IPS-NIHi7 (cell line): ENCODE measurements at regions not wholly inside any gene's neighbourhood (a gene's known extent, or its start where the extent isn't known, plus 50 kb on each side); places are given as distances from the start of the nearest gene placed in this dataset.
"Not testable (repeated sequence)": the region's sequence is repeated elsewhere in the genome, so short reads cannot be mapped to it uniquely, and the experiment has no call there.

Experiments
- DNase-seq: peaks from one replicate; pipeline ENCODE4 v3.0.0; 2012; ENCODE audit warnings: mixed read lengths; ENCODE audit errors: extremely low spot score

DNA sequence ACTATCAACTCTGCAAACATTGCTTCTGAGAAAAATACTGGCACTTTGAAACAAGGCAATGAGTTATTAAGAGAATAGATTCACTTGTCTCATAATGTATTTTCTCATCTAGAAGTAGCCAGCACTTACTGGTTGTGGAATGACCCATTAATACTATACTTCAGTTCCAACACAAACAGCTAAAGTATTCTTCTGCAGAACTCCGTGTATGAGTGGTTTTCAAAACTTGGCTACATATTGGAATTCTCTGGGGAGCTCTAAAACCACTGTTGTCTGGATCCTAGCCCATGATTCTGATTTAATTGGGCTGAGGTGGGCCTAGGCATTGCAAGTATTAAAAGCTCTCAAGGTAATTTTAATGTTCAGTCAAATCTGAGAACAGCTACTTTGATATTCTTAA is 1416.4 kb upstream of the RAG2 start:
- DNase-seq, result no peak

DNA sequence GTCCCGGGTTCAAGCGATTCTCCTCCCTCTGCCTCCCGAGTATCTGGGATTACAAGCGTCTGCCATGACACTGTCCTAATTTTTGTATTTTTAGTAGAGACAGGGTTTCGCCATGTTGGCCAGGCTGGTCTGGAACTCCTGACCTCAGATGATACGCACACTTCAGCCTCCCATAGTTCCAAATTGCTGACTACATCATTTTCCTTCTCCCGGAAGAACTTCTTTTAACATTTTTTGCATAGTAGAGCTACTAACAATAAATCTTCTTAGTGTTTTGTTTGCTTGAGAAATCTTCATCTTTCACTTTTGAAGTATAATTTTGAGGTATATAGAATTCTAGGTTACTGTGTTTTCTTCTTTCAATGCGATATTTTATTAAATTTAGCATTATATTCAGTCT is 1415.1 kb upstream of the RAG2 start:
- DNase-seq, result no peak

- no peak for DNase-seq
Measured at GRCh38 chr11:38011496-38011895, 1413.5 kb upstream of the RAG2 start.

DNA sequence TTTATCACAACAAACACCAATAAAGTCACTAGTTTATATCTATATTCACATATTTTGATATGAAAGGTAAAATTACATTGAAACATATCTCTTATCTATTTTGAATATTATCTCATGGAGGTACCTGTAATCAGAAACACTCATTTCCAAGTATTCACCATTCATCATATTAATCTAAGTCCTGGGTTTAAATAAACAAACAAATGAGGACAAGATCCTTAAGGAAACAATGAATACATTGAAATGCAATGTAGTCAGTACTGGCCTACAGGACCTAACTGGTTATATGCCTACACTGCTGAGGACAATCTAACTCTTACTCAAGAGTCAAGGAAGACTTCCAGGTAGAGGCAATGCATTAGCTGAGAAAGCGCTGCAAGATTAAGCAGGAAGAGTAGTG is 1411.9 kb upstream of the RAG2 start:
- DNase-seq, result no peak

GRCh38 chr11:38006466-38006865 is 1408.4 kb upstream of the RAG2 start:
- no peak for DNase-seq

DNA sequence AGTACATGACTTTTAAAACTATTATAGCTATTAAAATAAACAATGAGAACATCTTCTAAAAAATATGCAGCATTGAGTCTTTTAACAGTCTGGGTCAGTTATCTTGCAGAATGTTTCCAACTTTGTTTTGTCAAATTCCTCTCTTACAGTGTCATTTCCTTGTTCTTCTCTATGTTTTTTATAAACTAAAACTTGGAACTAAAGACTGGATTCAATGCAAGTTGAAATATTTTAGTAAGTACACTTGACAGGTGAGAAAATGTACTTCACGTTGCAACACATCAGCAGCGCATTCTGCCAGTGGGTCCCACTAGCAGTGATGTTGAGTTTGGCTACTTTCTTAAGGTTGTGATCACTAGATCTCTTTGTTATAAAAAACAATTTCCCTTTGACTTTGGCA is 1407.6 kb upstream of the RAG2 start:
- no peak for DNase-seq

DNA sequence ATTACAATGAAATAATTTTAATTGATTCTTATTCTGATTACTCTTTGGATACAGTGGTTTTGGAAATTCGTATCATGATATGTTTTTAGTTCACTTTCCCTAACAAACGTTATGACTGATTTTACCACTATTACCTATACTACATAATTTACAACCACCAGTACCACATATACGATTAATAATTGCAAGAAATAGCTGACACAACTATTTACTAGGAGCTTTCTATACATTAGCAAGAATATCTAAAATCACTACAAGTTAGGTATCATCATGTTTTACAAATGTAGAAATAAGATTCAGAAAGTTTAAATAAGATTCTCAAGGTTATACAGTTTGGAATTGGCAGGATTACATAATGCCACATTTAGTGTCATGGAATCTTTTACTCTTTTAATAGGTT is 1401.1 kb upstream of the RAG2 start:
- DNase-seq, result no peak

- DNase-seq, result no peak
Measured at GRCh38 chr11:37995886-37996285, 1397.8 kb upstream of the RAG2 start.

- DNase-seq, result no peak
Measured at GRCh38 chr11:37988031-37988430, 1390.0 kb upstream of the RAG2 start.

- no peak for DNase-seq
Measured at GRCh38 chr11:37984991-37985390, 1387.0 kb upstream of the RAG2 start.

- no peak for DNase-seq
Measured at GRCh38 chr11:37978647-37979046, 1380.6 kb upstream of the RAG2 start.

DNA sequence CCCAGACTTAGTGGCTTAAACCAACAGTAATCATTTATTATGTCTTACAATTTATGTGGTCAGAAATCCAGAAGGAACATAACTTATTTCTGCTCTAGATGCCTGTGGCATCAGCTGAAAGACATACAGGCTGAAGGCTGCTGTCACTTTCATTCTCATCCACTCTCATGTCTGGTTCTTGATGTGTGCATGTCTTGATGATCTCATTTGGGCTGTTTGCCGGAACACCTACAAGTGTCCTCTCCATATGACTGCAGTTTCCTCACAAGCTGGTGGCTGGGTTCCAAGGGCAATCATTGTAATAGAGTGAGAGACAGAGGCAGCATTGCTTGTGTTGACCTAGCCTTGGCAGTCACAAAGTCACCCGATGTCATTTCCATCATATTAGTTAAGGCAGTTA is 1375.9 kb upstream of the RAG2 start:
- no peak for DNase-seq

GRCh38 chr11:37972691-37973090 is 1374.7 kb upstream of the RAG2 start:
- no peak for DNase-seq

DNA sequence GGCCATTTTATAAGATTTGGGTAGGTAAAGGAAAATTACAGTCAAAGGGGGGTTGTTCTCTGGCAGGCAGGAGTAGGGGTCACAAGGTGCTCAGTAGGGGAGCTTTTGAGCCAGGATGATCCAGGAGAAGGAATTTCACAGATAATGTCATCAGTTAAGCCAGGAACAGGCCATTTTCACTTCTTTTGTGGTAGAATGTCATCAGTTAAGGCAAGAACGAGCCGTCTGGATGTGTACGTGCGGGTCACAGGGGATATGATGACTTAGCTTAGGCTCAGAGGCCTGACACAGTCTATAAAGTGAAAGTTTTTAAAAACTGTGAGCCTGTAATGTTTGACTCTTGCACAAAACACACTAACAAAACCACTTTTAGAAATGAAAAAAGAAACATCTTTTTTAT is 1371.3 kb upstream of the RAG2 start:
- DNase-seq, result not testable (repeated sequence)

DNA sequence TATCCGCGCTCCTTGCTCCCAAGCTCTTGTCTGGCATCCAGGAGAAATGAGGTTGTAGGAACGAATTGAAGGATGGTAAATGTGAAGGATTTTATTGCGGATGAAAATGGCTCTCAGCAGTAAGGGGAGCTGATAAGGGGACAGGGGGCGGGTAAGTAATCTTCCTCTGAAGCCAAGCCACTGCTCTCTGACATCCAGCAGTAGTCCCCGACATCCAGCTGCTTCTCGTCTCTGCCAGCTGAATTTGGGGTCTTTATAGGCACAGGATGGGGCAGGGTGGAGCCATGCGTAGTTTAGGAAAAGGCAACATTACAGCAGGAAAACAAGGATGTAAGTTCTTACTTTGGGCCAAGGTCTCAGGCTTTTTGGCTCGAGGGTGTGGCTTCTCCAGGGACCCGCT is 1370.1 kb upstream of the RAG2 start:
- DNase-seq, result no peak

DNA sequence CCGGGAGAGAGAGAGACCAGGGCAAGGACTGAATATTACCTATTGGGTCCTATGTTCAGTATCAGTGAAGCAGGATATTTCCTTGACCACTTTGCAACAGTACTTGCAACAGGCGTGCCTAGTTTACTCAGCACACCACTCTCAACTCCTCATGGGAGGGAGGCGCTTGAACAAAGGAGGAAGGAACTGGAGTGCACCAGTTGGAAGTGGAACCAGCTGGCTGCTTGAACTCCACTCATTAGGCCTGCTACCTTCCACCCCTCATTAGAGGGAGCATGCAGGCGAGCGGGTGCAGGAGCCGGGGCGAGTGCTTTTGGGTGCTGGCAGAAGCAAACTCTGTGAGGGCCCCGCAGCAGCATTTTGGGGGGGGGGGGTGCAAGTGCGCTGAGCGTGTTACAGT is 1369.6 kb upstream of the RAG2 start:
- no peak for DNase-seq

DNA sequence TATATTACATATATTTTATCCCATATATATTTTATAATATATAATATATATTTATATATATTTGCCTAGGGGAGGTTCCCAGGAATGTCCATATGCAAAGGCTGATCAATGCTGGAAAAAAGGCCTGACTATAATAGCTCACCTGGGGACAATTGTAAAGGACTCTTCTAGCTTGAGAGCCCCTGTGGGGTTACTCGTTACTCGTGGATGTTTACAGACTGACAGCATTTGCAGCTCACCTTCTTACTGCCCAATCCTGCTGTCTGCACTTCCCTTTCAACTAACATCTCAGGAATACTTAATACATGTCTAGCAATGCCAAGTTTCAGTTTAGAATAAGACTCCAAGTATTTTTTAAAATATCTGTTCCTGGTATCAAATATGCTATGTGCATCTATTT is 1365.4 kb upstream of the RAG2 start:
- no peak for DNase-seq

GRCh38 chr11:37957717-37958116 is 1359.7 kb upstream of the RAG2 start:
- no peak for DNase-seq

GRCh38 chr11:37951996-37952395 is 1354.0 kb upstream of the RAG2 start:
- no peak for DNase-seq

GRCh38 chr11:37948258-37948657 is 1350.2 kb upstream of the RAG2 start:
- no peak for DNase-seq

DNA sequence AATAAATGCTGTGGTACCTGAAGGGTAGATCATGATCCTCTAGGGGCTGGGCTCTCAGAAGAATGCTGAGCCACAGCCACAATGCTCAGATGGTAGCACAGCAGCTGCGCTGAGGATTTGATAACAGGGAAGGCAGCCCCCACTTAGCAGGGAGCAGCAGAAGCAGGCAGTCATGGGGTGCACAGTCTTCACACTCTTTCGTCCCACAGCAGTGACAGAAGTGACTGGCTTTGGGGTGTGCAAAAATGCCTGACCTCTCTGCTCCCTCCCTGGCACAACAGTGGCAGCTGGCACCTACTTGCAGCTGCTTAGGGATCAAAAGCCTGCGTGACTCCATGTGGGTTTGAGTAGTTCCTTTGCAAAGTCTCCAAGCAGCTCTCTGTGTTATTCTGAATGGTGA is 1349.8 kb upstream of the RAG2 start:
- DNase-seq, result no peak

- peak; percentile 8 for DNase-seq
Measured at GRCh38 chr11:37946155-37946766, 1348.2 kb upstream of the RAG2 start.

GRCh38 chr11:37942081-37942480 is 1344.0 kb upstream of the RAG2 start:
- DNase-seq, result no peak

GRCh38 chr11:37929100-37929653 is 1331.1 kb upstream of the RAG2 start:
- DNase-seq, result no peak
